ENCODE measurements at regions not wholly inside any gene's neighbourhood (a gene's known extent, or its start where the extent isn't known, plus 50 kb on each side); places are given as distances from the start of the nearest gene placed in this dataset.

- no peak for TF ChIP-seq CTCF (IDR thresholded peaks at IDR 0.05; ENCODE audit: low read depth, low read length)
- TF ChIP-seq EZH2phosphoT487 (IDR thresholded peaks at IDR 0.05; ENCODE audit: low read depth), result no peak
These were observed 174.1 kb downstream of the MN1 start for GRCh38 chr22:27627444-27627833.
